GM04504 (cell line): ENCODE measurements at regions not wholly inside any gene's neighbourhood (a gene's known extent, or its start where the extent isn't known, plus 50 kb on each side); places are given as distances from the start of the nearest gene placed in this dataset.
"Not testable (repeated sequence)": the region's sequence is repeated elsewhere in the genome, so short reads cannot be mapped to it uniquely, and the experiment has no call there.

Source experiments
- DNase-seq: peaks from one replicate; pipeline ENCODE4 v3.0.0-alpha.2; 2012; ENCODE audit warnings: low read depth

DNA sequence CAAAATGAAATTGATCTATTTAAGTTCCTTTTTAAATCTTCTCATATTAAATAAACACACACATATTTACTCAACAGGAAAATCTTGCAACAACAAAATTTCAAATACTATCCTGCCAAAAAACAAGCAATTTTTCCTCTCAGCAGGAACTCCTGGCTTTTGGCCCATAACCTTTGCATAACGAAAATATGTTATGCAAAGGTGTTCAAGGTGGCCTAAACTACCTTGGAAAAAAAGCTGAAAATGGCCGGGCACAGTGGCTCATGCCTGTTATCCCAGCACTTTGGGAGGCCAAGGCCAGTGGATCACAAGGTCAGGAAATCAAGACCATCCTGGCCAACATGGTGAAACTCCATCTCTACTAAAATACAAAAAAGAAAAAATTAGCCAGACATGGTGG, 424.3 kb upstream of the ZNF337 start:
- DNase-seq = not testable (repeated sequence)

DNA sequence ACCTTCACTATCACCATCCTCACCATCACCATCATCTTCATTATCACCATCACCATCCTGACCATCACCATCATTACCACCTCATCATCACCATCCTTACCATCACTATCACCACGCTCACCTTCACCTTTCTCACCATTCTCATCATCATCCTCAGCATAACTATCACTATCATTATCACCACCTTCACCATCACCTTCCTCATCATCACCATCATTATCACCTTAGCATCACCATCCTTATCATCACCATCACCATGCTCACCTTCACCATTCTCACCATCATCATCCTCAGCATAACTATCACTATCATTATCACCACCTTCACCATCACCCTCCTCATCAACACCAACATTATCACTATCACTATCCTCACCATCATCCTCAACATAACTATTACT, 397.8 kb upstream of the ZNF337 start:
- not testable (repeated sequence) for DNase-seq

DNA sequence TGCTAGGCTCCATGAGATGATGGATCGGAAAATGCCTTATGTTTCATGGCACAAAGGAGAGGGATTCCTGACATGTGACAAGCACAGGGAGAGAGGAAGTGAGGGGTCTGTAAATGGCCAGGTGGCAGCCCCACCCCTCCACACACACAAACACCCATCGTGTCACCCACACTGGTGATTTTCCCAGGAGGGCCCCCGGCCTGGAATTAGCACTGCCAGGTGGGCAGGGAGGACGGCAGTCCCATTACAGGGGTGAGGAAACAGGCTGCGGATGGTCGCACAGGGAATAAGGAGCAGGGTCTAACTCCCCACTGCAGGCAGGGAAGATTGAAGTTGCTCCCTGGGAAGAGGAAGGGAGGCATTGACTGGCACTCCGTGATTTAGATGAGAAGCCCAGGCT, 395.3 kb upstream of the ZNF337 start:
- not testable (repeated sequence) for DNase-seq

DNA sequence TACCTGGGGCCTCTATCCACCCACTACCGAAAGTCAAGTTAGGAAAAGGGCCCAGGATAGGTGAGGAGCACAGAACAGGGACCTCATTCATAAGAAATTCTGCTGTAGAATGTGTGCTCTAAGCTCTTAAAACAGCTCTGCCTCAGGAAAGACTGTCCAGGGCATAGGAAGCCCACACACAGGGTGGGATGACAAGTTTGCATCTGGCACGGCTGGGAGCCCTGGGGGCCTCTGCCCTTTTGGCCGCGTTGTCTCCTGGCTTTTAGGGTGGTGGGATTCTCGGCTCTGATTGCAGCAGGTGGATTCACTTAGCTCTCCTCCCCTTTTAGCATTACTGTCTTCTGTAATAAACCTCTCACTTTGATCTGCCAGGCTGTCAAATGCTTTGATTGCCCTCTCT, 389.5 kb upstream of the ZNF337 start:
- not testable (repeated sequence) for DNase-seq

DNA sequence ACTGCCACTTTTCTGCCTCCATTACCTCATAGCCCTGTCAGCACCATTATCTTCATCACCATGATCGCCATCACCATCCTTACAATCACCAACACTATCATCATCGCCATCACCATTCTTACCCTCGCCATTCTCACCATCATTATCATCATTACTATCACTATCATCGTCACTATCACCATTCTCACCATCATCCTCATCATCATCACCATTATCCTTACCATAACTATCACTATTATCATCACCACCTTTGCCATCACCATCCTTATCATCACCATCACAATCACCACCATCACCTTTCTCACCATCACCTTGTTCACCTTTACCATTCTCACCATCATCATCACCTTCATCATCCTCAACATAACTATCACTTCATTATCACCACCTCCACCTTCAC, 377.3 kb upstream of the ZNF337 start:
- not testable (repeated sequence) for DNase-seq

DNA sequence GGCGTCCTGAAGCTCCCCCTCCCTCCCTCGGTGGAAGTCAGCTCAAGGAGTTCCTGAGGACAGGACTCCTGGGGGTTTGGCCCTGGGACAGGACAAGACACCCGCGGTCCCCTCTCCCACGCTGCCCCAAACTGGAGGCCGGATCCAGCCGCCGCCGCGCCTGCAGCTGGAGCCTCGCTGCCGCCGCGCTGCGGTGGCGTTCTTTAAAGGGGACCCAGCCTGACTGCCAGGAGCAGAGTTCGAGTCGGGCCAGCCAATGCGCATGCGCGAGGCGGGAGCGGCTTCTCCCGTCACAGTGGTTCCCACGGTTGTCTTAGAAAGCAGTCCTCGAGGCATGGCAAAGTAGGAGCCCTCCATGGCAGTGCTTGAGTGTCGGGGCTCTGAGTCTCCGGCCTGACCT, 362.7 kb upstream of the ZNF337 start:
- not testable (repeated sequence) for DNase-seq

DNA sequence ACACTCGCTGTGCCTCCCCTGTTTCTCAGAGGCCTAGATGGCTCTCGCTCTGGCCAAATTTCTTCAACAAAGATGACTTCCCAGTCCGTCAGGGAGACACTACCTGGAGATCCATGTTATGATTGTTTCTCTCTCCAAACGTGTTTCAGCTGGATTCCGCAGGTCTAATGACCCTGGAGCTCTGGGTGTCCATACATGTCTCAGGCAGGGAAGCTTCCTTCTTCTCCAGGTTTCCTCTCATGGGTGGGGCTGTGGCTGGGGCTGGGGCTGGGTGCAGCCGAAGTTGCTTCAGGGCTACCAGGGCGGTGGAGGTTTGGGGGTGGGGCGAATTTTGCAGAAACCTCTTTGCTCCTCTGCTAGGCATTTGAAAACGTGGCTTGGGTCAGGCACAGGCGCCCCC, 361.8 kb upstream of the ZNF337 start:
- not testable (repeated sequence) for DNase-seq

DNA sequence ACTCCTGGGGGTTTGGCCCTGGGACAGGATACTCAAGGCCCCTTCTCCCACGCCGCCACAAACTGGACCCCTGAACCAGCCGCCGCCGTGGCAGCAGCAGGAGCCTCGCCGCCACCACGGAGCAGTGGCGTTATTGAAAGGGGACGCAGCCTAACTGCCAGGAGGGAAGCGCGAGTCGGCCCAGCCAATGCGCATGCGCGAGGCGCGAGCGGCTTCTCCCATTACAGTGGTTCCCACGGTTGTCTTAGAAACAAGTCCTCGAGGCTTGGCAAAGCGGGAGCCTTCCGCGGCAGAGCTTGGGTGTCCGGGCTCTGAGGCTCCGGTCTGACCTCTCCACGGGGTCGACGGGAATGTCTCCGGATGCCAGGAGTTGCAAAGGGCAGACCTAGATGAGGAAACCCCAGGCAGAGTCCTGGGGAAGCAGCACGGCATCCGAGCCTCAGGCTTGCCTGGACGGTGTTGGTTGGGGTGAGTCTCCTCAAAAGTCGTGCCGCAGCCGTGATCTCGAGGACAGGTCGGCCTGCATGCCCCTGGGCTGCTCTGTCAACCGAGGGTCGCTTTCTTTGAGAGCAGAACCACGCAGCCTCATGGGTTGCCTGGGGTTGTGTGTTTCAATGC, 360.6 kb upstream of the ZNF337 start:
- DNase-seq = not testable (repeated sequence)

DNA sequence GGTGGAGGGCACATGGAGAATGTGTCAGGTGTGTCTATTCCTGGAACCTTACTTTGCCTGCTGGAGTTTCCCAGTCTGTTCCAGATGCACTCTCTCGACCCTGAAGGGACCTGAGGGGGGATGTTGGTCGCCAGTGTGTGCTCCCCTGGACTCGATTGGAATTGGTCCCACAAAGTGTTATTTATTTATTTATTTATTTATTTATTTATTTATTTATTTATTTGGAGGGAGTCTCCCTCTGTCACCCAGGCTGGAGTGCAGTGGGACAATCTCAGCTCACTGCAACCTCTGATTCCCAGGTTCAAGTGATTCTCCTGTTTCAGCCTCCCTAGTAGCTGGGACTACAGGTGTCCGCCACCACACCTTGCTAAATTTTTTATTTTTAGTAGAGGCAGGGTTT, 329.1 kb upstream of the ZNF337 start:
- DNase-seq = not testable (repeated sequence)

DNA sequence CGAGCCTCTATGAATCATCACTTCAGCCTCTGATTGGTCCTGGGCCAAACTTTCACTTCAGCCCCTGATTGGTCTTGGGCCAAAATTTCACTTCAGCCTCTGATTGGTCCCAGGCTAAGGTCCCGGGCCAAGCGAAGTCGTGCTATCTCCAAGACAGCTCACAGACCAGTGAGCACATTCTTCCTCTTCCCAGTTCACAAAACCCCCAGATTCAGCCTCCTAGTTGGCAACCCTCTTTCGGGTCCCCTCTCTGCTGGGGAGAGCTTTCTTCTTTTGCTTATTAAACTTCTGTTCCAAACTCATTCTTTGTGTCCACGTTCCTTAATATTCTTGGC, 314.3 kb upstream of the ZNF337 start:
- not testable (repeated sequence) for DNase-seq

DNA sequence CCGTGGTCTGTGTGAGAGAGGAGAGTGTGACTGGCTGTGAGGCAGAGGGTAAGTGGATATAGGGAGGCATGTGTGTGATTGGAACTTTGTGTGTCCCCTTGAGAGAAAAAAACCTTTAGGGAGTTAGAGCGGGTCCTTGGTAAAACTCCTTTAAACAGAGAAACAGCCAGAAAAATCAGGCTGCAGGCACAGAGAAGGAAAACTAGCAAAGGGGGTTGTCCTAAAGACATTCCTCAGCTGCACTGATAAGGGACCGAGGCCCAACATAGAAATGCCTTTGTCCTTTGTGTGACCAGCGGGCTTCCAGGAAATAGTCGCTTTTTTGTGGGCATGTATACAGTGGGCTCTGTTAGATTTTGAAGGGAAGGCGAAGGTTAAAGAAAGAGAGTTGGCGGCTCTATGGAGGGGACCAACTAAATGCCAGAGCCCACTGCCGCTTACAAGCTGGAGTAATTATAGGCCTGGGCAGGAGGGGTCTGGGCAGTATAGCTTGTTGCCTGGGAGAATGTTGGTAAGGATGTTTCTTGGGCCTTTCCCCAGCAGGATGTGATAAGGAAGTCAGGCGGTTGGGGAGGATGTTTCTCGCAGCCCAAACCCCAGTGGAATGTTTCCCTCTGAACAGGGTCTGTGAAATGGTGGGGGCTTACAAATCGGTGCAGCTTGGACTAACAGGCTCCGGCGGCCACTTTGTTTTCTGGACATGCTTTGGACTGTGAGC, 313.7 kb upstream of the ZNF337 start:
- DNase-seq = not testable (repeated sequence)

DNA sequence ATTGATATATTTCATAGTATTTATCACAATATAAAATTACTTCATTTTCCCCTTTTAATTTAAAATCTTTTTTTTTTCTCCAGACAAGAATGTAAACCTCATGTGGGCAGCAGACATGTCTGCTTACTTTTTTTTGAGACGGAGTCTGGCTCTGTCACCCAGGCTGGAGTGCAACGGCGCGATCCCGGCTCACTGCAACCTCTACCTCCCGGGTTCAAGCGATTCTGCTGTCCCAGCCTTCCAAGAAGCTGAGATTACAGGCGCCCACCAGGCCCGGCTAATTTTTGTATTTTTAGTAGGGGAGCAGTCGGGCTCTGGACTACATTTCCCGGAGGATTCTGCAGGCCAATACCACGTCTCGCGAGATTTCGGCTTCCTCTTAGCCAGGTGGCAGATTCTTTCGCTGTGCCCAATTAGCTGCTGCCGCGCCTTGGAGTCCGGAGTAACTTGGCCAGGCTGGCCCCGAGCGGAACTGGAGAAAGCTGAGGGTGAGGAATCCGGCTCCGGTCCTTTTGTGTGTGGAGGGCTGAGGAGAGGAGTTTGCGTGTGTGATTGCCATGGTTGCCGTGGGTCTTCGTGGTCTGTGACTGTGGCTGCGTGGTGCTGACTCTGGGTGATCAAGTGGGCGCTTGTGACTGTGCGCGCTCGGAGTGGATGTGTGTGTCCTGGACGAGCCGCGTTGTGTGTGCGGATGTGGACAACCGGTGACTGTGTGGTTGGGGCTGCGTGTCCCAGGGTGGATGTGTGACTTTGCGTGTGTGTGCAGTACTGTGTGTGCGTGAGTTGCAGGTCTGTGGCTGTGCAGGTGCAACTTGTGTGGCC, 313.0 kb upstream of the ZNF337 start:
- DNase-seq = peak; percentile 80

DNA sequence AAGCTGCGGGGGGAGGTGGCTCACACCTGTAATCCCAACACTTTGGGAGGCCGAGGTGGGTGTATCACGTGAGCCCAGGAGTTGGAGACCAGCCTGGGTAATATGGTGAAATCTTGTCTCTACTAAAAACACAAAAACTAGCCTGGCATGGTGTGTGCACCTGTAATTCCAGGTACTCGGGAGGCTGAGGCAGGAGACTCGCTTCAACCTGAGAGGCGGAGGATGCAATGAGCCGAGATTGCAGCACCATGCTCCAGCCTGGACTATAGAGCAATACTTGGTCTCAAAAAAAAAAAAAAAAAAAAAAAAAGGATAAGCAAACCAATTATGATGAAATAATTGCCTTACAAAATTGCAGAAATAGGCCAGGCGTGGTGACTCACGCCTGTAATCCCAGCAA, 311.4 kb upstream of the ZNF337 start:
- DNase-seq = not testable (repeated sequence)

DNA sequence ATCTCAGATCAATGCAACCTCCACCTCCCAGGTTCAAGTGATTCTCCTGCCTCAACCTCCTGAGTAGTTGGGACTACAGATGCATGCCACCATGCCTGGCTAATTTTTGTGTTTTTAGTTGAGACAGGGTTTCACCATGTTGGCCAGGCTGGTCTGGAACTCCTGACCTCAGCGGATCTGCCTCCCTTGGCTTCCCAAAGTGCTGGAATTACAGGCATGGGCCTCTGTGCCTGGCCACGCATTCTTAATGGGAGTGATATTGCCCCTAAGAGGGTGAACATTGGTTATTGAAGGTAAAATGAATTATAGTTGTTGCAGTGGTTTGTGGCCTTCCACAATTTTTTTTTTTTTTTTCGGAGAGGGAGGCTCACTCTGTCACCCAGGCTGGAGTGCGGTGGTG, 309.5 kb upstream of the ZNF337 start:
- not testable (repeated sequence) for DNase-seq

DNA sequence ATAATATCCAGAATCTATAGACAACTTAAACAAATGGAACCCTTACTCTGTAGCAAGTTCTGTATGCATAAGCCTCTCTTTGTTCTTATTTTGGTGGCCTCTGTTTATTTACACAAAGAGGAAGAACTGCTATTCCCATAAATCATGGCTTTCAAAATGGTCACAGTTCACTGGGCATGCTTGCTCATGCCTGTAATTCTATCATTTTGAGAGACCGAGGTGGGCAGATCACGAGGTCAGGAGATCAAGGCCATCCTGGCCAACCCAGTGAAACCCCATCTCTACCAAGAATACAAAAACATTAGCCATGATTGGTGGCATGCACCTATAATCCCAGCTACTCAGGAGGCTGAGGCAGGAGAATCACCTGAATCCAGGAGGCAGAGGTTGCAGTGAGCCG, 307.3 kb upstream of the ZNF337 start:
- DNase-seq = not testable (repeated sequence)

DNA sequence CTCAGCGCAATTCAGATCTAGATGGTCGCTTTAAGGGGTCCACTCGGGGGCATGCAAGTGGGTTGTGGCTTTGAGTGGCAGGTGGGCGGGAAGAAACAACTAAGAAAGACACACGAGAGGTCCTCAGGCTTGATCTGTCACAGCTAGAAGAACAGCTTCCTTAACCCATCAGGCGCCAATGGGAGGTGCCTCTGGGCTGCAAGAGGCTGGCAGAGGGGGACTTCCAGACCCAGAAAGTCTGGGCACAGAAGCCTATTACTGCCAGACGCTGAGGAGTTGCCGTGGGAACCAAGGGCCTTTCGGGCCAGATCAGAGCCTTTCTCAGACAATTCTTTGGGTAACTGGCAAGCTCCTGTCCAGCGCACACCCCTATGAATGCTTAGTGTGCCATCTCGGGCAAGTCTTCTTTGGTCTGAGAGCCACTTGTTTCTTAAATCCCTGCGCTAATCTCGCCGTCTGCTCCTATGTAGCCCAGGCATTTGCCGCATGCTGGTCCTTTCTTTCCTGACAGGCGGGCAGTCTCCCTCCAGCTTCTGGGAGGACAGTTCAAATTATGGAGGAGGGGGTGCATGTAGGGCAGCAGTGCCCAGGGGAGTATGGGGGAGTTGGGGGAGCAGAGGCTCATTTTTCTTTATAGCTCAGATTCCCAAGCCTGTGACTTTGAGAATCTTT, 300.9 kb upstream of the ZNF337 start:
- DNase-seq = not testable (repeated sequence)

DNA sequence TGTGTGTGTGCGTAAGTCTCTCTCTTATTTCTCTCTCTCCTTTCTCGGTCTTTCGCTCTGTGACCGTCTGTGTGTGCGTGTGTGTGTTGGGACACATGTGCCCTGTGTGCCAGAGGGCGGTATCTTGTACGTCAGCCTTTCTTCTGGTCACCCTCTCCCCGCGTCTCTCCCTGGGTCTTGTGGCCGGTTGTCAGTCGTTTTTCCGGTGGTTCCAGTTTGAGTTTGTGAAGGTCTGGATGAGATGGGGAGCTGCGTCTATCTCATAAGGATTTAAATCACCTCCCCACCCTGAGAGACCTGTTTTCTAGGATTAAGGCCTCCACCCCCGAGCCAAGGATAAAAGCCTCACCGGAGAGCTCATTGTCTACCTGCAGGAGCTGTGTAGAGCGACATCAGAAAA, 295.5 kb upstream of the ZNF337 start:
- DNase-seq = no peak

DNA sequence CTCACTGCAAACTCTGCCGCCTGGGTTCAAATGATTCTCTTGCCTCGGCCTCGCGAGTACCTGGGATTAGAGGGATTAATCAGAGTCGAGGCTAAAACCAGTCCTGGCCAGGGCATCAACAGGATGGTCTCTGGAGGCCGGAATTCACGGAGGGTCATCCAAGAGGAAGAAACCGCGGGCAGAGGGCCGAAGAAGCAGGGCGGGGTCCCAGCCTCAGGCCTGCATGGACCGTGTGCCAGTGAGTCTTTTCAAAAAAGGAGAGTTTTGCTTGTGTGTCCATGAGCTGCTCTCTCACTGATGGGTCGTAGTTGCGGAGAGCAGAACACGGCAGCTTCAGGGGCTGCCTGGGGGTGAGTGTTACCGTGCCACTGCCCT, 295.1 kb upstream of the ZNF337 start:
- DNase-seq = no peak

DNA sequence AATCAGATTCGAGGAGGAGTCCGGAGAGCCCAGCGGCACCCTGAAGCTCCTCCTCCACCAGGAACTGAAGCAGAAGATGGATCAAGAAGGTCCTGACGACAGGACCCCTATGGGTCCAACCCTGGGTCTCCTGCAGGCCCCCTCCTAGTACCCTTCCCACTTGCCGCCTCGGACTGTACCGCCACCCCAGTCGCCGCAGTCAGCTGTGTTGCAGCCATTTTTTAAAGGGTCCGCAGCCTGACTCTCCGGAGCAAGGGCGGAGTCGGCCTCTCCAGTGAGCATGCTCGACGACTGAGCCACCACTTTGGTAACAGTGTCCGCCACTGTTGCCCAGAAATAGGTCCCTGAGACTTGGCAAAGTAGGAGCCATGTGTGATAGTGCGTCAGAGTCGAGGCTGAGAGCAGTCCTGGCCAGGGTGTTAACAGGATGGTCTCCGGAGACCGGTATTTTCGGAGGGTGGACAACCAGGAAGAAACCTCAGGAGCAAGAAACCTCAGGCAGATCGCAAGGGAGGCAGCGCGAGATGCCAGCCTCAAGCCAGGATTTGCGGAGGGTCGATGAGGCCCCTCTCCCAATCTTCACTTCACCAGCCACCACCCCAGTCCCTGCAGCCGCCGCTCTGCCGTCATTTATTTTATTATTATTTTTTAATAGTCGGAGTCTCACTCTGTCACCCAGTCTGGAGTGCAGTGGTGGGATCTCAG, 294.6 kb upstream of the ZNF337 start:
- no peak for DNase-seq

DNA sequence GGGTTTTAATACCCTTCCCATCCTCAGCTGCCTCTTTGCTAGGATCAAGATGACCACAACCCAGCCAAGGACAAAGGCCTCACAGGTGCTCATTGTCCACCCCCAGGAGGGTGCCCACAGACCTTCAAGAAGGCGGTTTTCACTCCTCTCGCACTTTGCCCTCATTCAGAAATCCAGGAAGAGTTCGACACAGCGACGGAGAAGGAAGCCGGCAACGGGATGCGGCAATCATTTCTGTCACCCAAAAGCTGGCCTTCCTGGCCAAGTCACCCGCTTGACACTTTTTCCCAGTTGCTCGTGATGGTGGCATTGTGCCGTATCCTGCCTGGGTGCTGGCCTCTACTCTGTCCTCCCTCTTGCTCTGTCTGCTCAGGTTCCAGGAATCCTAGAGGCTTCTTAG, 293.0 kb upstream of the ZNF337 start:
- DNase-seq = not testable (repeated sequence)

DNA sequence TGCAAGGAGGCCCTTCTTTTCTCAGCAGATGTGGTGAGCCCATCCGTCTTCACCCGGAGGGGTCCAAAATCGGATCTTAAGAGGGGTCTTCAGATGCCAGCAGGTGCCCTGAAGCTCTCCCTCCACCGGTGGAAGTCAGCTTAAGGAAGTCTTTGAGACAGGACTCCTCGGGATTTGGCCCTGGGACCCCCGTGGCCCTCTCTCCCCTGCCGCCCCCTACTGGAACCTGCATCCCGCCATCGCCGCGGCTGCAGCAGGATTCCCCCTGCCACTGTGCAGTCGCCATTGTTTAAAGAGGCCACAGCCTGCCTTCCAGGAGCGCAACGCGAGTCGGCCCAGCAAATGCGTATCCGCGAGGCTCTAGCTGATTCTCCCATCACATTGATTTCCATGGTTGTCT, 292.5 kb upstream of the ZNF337 start:
- DNase-seq = no peak
